Loucy (cell line): ENCODE measurements at regions not wholly inside any gene's neighbourhood (a gene's known extent, or its start where the extent isn't known, plus 50 kb on each side); places are given as distances from the start of the nearest gene placed in this dataset.

Experiments
- H2AFZ ChIP-seq: fragments of 200-600 bp; sonication (generic); 2 replicates; pipeline ENCODE4 v1.6.0; 2016; ENCODE audit warnings: antibody characterized with exemption, mild to moderate bottlenecking, low read length, moderate library complexity
- H3F3A ChIP-seq: fragments of 200-600 bp; 2 replicates; pipeline ENCODE4 v1.6.0; 2016; ENCODE audit warnings: antibody characterized with exemption, low read depth, mild to moderate bottlenecking
- H3K27me3 ChIP-seq: fragments of 200-600 bp; sonication (generic); 2 replicates; pipeline ENCODE4 v1.6.1; 2014; ENCODE audit warnings: low read length, mild to moderate bottlenecking; ENCODE audit not compliant: insufficient read depth, poor library complexity, severe bottlenecking
- H3K36me3 ChIP-seq: fragments of 200-600 bp; sonication (generic); 2 replicates; pipeline ENCODE4 v1.6.1; 2016; ENCODE audit warnings: low read length; ENCODE audit not compliant: insufficient read depth
- H3K4me1 ChIP-seq: fragments of 200-600 bp; sonication (generic); 2 replicates; pipeline ENCODE4 v1.5.1; 2014; ENCODE audit warnings: low read length, mild to moderate bottlenecking; ENCODE audit not compliant: insufficient read depth, poor library complexity, severe bottlenecking
- H3K4me2 ChIP-seq: fragments of 200-600 bp; sonication (generic); 2 replicates; pipeline ENCODE4 v1.6.0; 2014; ENCODE audit warnings: antibody characterized with exemption, low read length, low read depth, mild to moderate bottlenecking; ENCODE audit not compliant: poor library complexity, severe bottlenecking
- H3K4me3 ChIP-seq: fragments of 200-600 bp; sonication (generic); 2 replicates; pipeline ENCODE4 v1.5.1; 2014; ENCODE audit warnings: low read length, mild to moderate bottlenecking, mixed read lengths; ENCODE audit not compliant: poor library complexity, severe bottlenecking
- H3K79me2 ChIP-seq: fragments of 200-600 bp; sonication (generic); 2 replicates; pipeline ENCODE4 v1.6.1; 2014; ENCODE audit warnings: low read length; ENCODE audit not compliant: insufficient read depth
- H3K9ac ChIP-seq: fragments of 200-600 bp; sonication (generic); 2 replicates; pipeline ENCODE4 v1.6.0; 2014; ENCODE audit warnings: mild to moderate bottlenecking, low read depth, low read length, moderate library complexity; ENCODE audit not compliant: poor library complexity, severe bottlenecking
- H3K9me2 ChIP-seq: fragments of 200-600 bp; sonication (generic); replicated peaks from 2 replicates; pipeline ENCODE4 v1.6.1; 2016; ENCODE audit warnings: low read depth, low read length, mixed read lengths
- H3K9me3 ChIP-seq: fragments of 200-600 bp; sonication (generic); 2 replicates; pipeline ENCODE4 v1.6.1; 2014; ENCODE audit warnings: mild to moderate bottlenecking, antibody characterized with exemption, low read length, low read depth; ENCODE audit not compliant: insufficient read depth
- H4K20me1 ChIP-seq: fragments of 200-600 bp; sonication (generic); 2 replicates; pipeline ENCODE4 v1.6.0; 2014; ENCODE audit warnings: antibody characterized with exemption, low read length, mild to moderate bottlenecking; ENCODE audit not compliant: insufficient read depth, poor library complexity, severe bottlenecking
- CTCF ChIP-seq: fragments of 200-600 bp; sonication (generic); conservative IDR thresholded peaks from 2 replicates; pipeline ENCODE4 v1.5.1; 2014; ENCODE audit warnings: mild to moderate bottlenecking, antibody characterized with exemption, low read length
- EZH2phosphoT487 ChIP-seq: fragments of 200-600 bp; IDR thresholded peaks from 2 replicates; pipeline ENCODE4 v1.6.1; 2018; ENCODE audit warnings: antibody characterized with exemption, mild to moderate bottlenecking, moderate library complexity, borderline replicate concordance

GRCh38 chr4:95693594-95693993 is 144.8 kb upstream of the UNC5C start:
- H3K36me3 ChIP-seq = no peaks in the 10 kb centered on the region
- no peaks in the 10 kb centered on the region for H3K79me2 ChIP-seq
- no peak overlapping the region for H3K4me2 ChIP-seq
- no peaks in the 10 kb centered on the region for H3K9me3 ChIP-seq
- no peaks in the 10 kb centered on the region for H3F3A ChIP-seq
- no peaks in the 10 kb centered on the region for H3K27me3 ChIP-seq
- H4K20me1 ChIP-seq = no peaks in the 10 kb centered on the region
- no peak overlapping the region for H3K9ac ChIP-seq
- no peaks in the 10 kb centered on the region for H3K4me1 ChIP-seq
- no peak overlapping the region for H2AFZ ChIP-seq
- peak; percentile 61 for TF ChIP-seq CTCF
- TF ChIP-seq EZH2phosphoT487 = no peak
- no peak overlapping the region for H3K4me3 ChIP-seq
- no peaks in the 10 kb centered on the region for H3K9me2 ChIP-seq

GRCh38 chr4:95676190-95676589 is 127.4 kb upstream of the UNC5C start:
- no peaks in the 10 kb centered on the region for H4K20me1 ChIP-seq
- H3F3A ChIP-seq = no peaks in the 10 kb centered on the region
- H3K9ac ChIP-seq = no peak overlapping the region
- H3K79me2 ChIP-seq = no peaks in the 10 kb centered on the region
- no peaks in the 10 kb centered on the region for H3K4me1 ChIP-seq
- TF ChIP-seq CTCF (no peak), EZH2phosphoT487 (no peak)
- no peaks in the 10 kb centered on the region for H3K9me3 ChIP-seq
- H3K9me2 ChIP-seq = 0 out of 2 replicates have a peak, but pooled peaks cover 4% of the 10 kb centered on the region
- no peaks in the 10 kb centered on the region for H3K27me3 ChIP-seq
- H2AFZ ChIP-seq = no peak overlapping the region
- H3K4me3 ChIP-seq = no peak overlapping the region
- H3K4me2 ChIP-seq = no peak overlapping the region
- no peaks in the 10 kb centered on the region for H3K36me3 ChIP-seq

DNA sequence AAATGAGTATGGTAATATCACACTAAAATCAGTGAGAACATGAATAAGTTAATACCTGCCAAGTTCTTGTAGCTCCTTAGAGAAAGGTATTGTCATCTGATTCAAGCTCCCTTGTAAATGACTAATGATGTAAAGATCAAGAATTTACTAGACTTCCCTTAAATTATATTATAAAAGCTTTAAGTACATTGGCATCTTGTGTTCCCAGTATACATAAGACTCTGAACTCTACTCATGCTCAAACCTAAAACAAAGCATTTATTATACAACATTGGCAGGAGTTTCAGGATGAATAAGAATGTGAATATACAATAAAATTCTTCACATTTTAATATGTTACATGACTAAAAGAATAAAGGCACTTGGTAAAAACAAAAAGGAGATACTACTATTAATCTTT is 126.8 kb upstream of the UNC5C start:
- Histone ChIP-seq H3K4me3 (no peak overlapping the region), H4K20me1 (no peaks in the 10 kb centered on the region), H3K36me3 (no peaks in the 10 kb centered on the region), H3K9ac (no peak overlapping the region), H3K9me2 (0 out of 2 replicates have a peak, but pooled peaks cover 4% of the 10 kb centered on the region), H3K79me2 (no peaks in the 10 kb centered on the region), H2AFZ (no peak overlapping the region), H3F3A (no peaks in the 10 kb centered on the region), H3K4me1 (no peaks in the 10 kb centered on the region), H3K9me3 (no peaks in the 10 kb centered on the region), H3K27me3 (no peaks in the 10 kb centered on the region), H3K4me2 (no peak overlapping the region)
- no peak for TF ChIP-seq EZH2phosphoT487

DNA sequence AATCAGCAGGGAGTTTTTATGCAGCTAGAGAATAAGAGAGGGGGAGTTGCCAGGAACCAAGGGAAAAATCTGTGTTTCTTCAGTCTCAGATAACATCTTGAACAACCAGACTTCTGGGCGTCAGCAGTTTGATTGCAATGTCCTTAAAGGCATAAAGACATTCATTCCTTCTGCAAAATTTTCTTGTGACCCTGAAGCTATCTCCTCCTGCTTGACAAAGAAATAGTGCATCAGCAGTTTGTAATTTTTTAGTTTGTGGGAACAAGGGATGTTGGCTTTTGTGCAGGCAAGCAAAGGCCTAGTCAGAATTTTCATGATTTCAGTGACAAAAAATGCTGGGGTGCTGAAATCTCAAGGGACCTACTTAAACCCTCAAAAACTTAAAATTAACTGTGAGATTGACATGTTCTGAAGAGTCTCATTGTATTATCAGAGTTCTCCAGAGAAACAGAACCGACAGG is 125.8 kb upstream of the UNC5C start:
- Histone ChIP-seq H3K36me3 (no peaks in the 10 kb centered on the region), H3K9me3 (no peaks in the 10 kb centered on the region), H3F3A (no peaks in the 10 kb centered on the region), H3K4me2 (no peak overlapping the region), H3K9me2 (0 out of 2 replicates have a peak, but pooled peaks cover 4% of the 10 kb centered on the region), H3K27me3 (no peaks in the 10 kb centered on the region), H3K9ac (no peak overlapping the region), H3K4me3 (no peak overlapping the region), H3K4me1 (no peaks in the 10 kb centered on the region), H2AFZ (no peak overlapping the region), H4K20me1 (no peaks in the 10 kb centered on the region), H3K79me2 (no peaks in the 10 kb centered on the region)
- TF ChIP-seq EZH2phosphoT487 (no peak), CTCF (no peak)
